Panc1 (cell line): ENCODE measurements at regions not wholly inside any gene's neighbourhood (a gene's known extent, or its start where the extent isn't known, plus 50 kb on each side); places are given as distances from the start of the nearest gene placed in this dataset.

Experiments used
- ATAC-seq: fragments of 200-7000 bp; cut with Tn5 transposase; 2 replicates; pipeline ENCODE4 v1.9.1; 2020; ENCODE audit warnings: mild to moderate bottlenecking, moderate library complexity
- BruUV-seq: library from RNA; stranded (reverse); fragments of 400-500 nt; replicated peaks from 2 replicates; lab custom pipeline; 2021; lab: Mats Ljungman, UMichigan
- CTCF ChIA-PET: fragments of 300-600 bp; sonication (Branson Sonifier 250); formaldehyde crosslinking; loops from one replicate; lab custom pipeline; 2022; ENCODE audit warnings: antibody characterized with exemption; lab: Charles Lee
- POLR2A ChIA-PET: fragments of 300-600 bp; sonication (Branson Sonifier 250); formaldehyde crosslinking; loops from one replicate; lab custom pipeline; 2022; ENCODE audit warnings: antibody characterized with exemption; lab: Charles Lee
- DNase-seq: peaks from one replicate; pipeline ENCODE4 v3.0.0-alpha.2; 2010; ENCODE audit warnings: low read depth, low spot score
- H3K27ac ChIP-seq: 2 replicates; pipeline ENCODE4 v1.5.1; 2011; ENCODE audit warnings: mild to moderate bottlenecking, low read length, inconsistent platforms
- H3K27me3 ChIP-seq: fragments of 200-500 bp; sonication (Bioruptor generic); 2 replicates; pipeline ENCODE4 v1.6.0; 2014; ENCODE audit warnings: low read length, inconsistent platforms; ENCODE audit not compliant: control insufficient read depth, insufficient read depth
- H3K36me3 ChIP-seq: fragments of 200-500 bp; sonication (Bioruptor generic); 2 replicates; pipeline ENCODE4 v1.5.1; 2014; ENCODE audit warnings: inconsistent platforms, mild to moderate bottlenecking, low read length, moderate library complexity; ENCODE audit not compliant: control insufficient read depth, insufficient read depth
- H3K4me1 ChIP-seq: 2 replicates; pipeline ENCODE4 v1.5.1; 2011; ENCODE audit warnings: inconsistent platforms, mild to moderate bottlenecking, low read length, moderate library complexity; ENCODE audit not compliant: control insufficient read depth, insufficient read depth
- H3K4me3 ChIP-seq, 2 experiments: 2 replicates each; pipeline ENCODE4 v1.5.1; 2011 to 2012; ENCODE audit warnings: low read depth in 2 of 2, low read length in 2 of 2, mild to moderate bottlenecking in 2 of 2, inconsistent platforms in 1 of 2, moderate library complexity in 1 of 2
- H3K9me3 ChIP-seq: fragments of 200-500 bp; sonication (Bioruptor generic); 2 replicates; pipeline ENCODE4 v1.5.1; 2014; ENCODE audit warnings: low read depth, mild to moderate bottlenecking, inconsistent platforms, low read length, moderate library complexity; ENCODE audit not compliant: control insufficient read depth, insufficient read depth
- CTCF ChIP-seq: fragments of 450-650 bp; IDR thresholded peaks from 2 replicates; pipeline ENCODE4 v1.5.1; 2017; ENCODE audit warnings: mild to moderate bottlenecking
- POLR2AphosphoS5 ChIP-seq: IDR thresholded peaks from 2 replicates; pipeline ENCODE4 v1.6.1; 2012; ENCODE audit warnings: mild to moderate bottlenecking, low read depth, low read length, moderate library complexity
- REST ChIP-seq, 2 experiments: IDR thresholded peaks; 2 replicates each; pipeline ENCODE4 v1.6.1; 2011 to 2012; ENCODE audit warnings: low read depth in 2 of 2, control low read depth in 1 of 2, low read length in 1 of 2, mild to moderate bottlenecking in 1 of 2, moderate library complexity in 1 of 2; ENCODE audit not compliant: insufficient read depth in 1 of 2
- SIN3A ChIP-seq: IDR thresholded peaks from 2 replicates; pipeline ENCODE4 v1.6.1; 2012; ENCODE audit warnings: low read depth, mild to moderate bottlenecking, low read length, moderate library complexity, borderline replicate concordance; ENCODE audit not compliant: insufficient read depth
- TCF7L2 ChIP-seq: IDR thresholded peaks from 2 replicates; pipeline ENCODE4 v1.6.1; 2011; ENCODE audit warnings: mild to moderate bottlenecking, low read depth, low read length, inconsistent platforms
- in situ Hi-C: cut with HindIII; loops from 2 replicates; pipeline ENCODE4 v1.10.0; 2016; ENCODE audit warnings: low sequenced_read_pairs, low pct_unique_long_range_greater_than_20kb
- intact Hi-C: fragments of 100-400 bp; cut with micrococcal nuclease; formaldehyde crosslinking; loops from one replicate; pipeline ENCODE4 v1.10.0; 2022; ENCODE audit not compliant: unreplicated experiment

GRCh38 chr1:194640322-194640721 is 1453.9 kb upstream of the B3GALT2 start:
- CTCF ChIA-PET = no interaction called here

GRCh38 chr1:194629011-194629410 is 1442.6 kb upstream of the B3GALT2 start:
- Histone ChIP-seq H3K4me1 (no peaks in the 10 kb centered on the region), H3K36me3 (no peaks in the 10 kb centered on the region), H3K27ac (no peak overlapping the region), H3K27me3 (no peaks in the 10 kb centered on the region), H3K9me3 (no peaks in the 10 kb centered on the region), H3K4me3 (no peak overlapping the region)
- in situ Hi-C loops (no loop called here), intact Hi-C loops (no loop called here)
- DNase-seq (no peak), ATAC-seq (no peak)
- BruUV-seq = no TSS peak
- POLR2A ChIA-PET = no interaction called here
- TF ChIP-seq SIN3A (no peak), POLR2AphosphoS5 (no peak), CTCF (no peak), TCF7L2 (no peak), REST (IDR thresholded peaks at IDR 0.05; ENCODE audit: insufficient read depth in 1 of 2, low read depth in 2 of 2, low read length in 1 of 2) (no peak)
- CTCF ChIA-PET = no interaction called here

More at GRCh38 chr1:194640322-194640721, 1453.9 kb upstream of the B3GALT2 start:
- Histone ChIP-seq H3K27me3 (no peaks in the 10 kb centered on the region), H3K9me3 (no peaks in the 10 kb centered on the region), H3K36me3 (no peaks in the 10 kb centered on the region), H3K4me1 (no peaks in the 10 kb centered on the region), H3K4me3 (no peak overlapping the region), H3K27ac (no peak overlapping the region)
- TF ChIP-seq REST (IDR thresholded peaks at IDR 0.05; ENCODE audit: insufficient read depth in 1 of 2, low read depth in 2 of 2, low read length in 1 of 2) (no peak), CTCF (no peak), POLR2AphosphoS5 (no peak), TCF7L2 (no peak), SIN3A (no peak)
- in situ Hi-C loops (no loop called here), intact Hi-C loops (no loop called here)
- POLR2A ChIA-PET = no interaction called here
- ATAC-seq (no peak), DNase-seq (no peak)
- no TSS peak for BruUV-seq
